Inflammatory macrophage treated with lipopolysaccharide for 1 hour (primary cell): ENCODE measurements at regions not wholly inside any gene's neighbourhood (a gene's known extent, or its start where the extent isn't known, plus 50 kb on each side); places are given as distances from the start of the nearest gene placed in this dataset.
A peak's percentile ranks its signal among the peaks of the same experiment; 100 is the strongest.

ENCODE experiments used
- DNase-seq, 2 donors: peaks; one replicate each; pipeline ENCODE4 v3.0.0-alpha.2; 2020 to 2022

- no peak for DNase-seq
Measured at GRCh38 chr2:173785813-173786212, 179.4 kb downstream of the SP3 start.

- no peak for DNase-seq
Measured at GRCh38 chr2:173791502-173791901, 173.7 kb downstream of the SP3 start.

GRCh38 chr2:173792166-173792565, 173.0 kb downstream of the SP3 start:
- no peak for DNase-seq

GRCh38 chr2:173792741-173793140, 172.4 kb downstream of the SP3 start:
- DNase-seq, result no peak

GRCh38 chr2:173793709-173794565, 171.2 kb downstream of the SP3 start:
- DNase-seq, result no peak

- no peak for DNase-seq
Measured at GRCh38 chr2:173797586-173798263, 167.4 kb downstream of the SP3 start.

- DNase-seq, result no peak
Measured at GRCh38 chr2:173802518-173802917, 162.7 kb downstream of the SP3 start.

- peak in 1 of 2 donors; percentile 2 for DNase-seq
Measured at GRCh38 chr2:173803449-173803848, 161.7 kb downstream of the SP3 start.

GRCh38 chr2:173806761-173807160, 158.4 kb downstream of the SP3 start:
- no peak for DNase-seq

GRCh38 chr2:173808718-173809117, 156.5 kb downstream of the SP3 start:
- no peak for DNase-seq

- DNase-seq, result no peak
Measured at GRCh38 chr2:173812321-173812720, 152.9 kb downstream of the SP3 start.

- DNase-seq, result no peak
Measured at GRCh38 chr2:173814306-173814705, 150.9 kb downstream of the SP3 start.

GRCh38 chr2:173815772-173816171, 149.4 kb downstream of the SP3 start:
- no peak for DNase-seq

GRCh38 chr2:173817582-173817981, 147.6 kb downstream of the SP3 start:
- DNase-seq, result no peak

- no peak for DNase-seq
Measured at GRCh38 chr2:173818285-173818684, 146.9 kb downstream of the SP3 start.

GRCh38 chr2:173819852-173820251, 145.3 kb downstream of the SP3 start:
- DNase-seq, result no peak

GRCh38 chr2:173821451-173821850, 143.7 kb downstream of the SP3 start:
- no peak for DNase-seq

- no peak for DNase-seq
Measured at GRCh38 chr2:173822889-173823542, 142.2 kb downstream of the SP3 start.

GRCh38 chr2:173823543-173823939, 141.6 kb downstream of the SP3 start:
- DNase-seq, result no peak

GRCh38 chr2:173828189-173829142, 136.7 kb downstream of the SP3 start:
- no peak for DNase-seq

- no peak for DNase-seq
Measured at GRCh38 chr2:173829727-173830126, 135.4 kb downstream of the SP3 start.

GRCh38 chr2:173830170-173830569, 135.0 kb downstream of the SP3 start:
- no peak for DNase-seq
